ENCODE measurements at regions not wholly inside any gene's neighbourhood (a gene's known extent, or its start where the extent isn't known, plus 50 kb on each side); places are given as distances from the start of the nearest gene placed in this dataset.
"Not testable (repeated sequence)": the region's sequence is repeated elsewhere in the genome, so short reads cannot be mapped to it uniquely, and the experiment has no call there.

DNA sequence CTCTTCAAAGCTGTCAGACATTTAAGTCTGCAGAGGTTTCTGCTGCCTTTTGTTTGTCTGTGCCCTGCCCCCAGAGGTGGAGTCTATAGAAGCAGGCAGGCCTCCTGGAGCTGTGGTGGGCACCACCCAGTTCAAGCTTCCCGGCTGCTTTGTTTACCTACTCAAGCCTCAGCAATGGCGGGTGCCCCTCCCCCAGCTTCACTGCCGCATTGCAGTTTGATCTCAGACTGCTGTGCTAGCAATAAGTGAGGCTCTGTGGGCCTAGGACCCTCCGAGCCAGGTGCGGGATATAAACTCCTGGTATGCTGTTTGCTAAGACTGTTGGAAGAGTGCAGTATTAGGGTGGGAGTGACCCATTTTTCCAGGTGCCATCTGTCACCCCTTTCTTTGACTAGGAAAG, 145.5 kb downstream of the DMRT2 start:
- H3K36me3 ChIP-seq (ENCODE audit: control insufficient read depth in 5 of 5, insufficient read depth in 5 of 5, low read length in 5 of 5); H3K9me3 ChIP-seq (ENCODE audit: control insufficient read depth in 5 of 5, low read length in 5 of 5); H3K27ac ChIP-seq (ENCODE audit: low read depth, low read length); H3K27me3 ChIP-seq (ENCODE audit: control insufficient read depth in 5 of 5, insufficient read depth in 4 of 5, low read length in 5 of 5); H3K4me3 ChIP-seq (ENCODE audit: low read depth in 1 of 5, low read length in 5 of 5); H3K4me1 ChIP-seq (ENCODE audit: control insufficient read depth in 5 of 5, insufficient read depth in 5 of 5, low read length in 5 of 5); H3K9ac ChIP-seq (ENCODE audit: low read length in 5 of 5): not testable (repeated sequence)

DNA sequence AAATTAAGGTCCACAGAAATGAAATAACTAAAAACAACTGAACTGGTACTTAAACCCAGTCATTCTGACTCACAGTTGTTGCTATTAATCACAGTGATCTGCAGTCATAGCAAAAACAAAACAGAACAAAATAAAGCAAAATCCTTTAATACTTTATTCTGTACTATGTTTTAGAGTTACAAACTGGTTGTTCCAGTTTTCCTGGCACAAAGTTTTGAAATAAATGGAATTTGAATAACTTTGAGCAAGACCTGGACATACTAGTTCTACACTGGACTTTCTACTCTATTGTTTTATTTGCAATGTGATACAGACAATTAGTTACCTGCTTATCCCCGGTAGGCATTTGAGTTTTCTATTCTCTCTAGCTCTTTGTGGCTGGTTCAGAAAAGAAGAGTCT, 147.9 kb downstream of the DMRT2 start:
- H3K9me3 ChIP-seq (ENCODE audit: control insufficient read depth in 5 of 5, low read length in 5 of 5), result no peaks in the 10 kb centered on the region
- H3K4me3 ChIP-seq (ENCODE audit: low read depth in 1 of 5, low read length in 5 of 5), result no peak overlapping the region
- H3K27me3 ChIP-seq (ENCODE audit: control insufficient read depth in 5 of 5, insufficient read depth in 4 of 5, low read length in 5 of 5), result no peaks in the 10 kb centered on the region
- H3K9ac ChIP-seq (ENCODE audit: low read length in 5 of 5), result no peak overlapping the region
- no peak overlapping the region for H3K27ac ChIP-seq (ENCODE audit: low read depth, low read length)
- H3K36me3 ChIP-seq (ENCODE audit: control insufficient read depth in 5 of 5, insufficient read depth in 5 of 5, low read length in 5 of 5), result no peaks in the 10 kb centered on the region
- H3K4me1 ChIP-seq (ENCODE audit: control insufficient read depth in 5 of 5, insufficient read depth in 5 of 5, low read length in 5 of 5), result peaks cover 0 to 15% (median 7%) of the 10 kb centered on the region in 5 donors

DNA sequence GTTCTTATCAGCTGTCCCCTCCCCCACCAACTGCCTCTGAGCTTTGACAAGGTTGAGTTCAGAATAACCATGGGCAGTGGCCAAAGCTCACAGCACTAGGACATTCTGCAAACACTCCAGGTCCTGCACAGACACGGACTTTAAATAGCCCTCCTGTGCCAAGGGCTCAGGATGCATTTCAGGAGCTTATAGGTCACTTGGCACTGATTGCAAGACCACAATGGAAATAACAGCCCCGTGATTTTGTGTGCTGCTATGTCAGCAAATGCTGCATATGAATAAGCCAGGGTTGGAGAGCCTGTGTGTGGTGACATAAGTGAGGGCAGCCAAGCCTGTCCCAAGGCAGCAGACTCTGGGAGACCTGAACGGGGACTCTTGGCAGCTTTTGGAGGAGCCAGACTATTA, 150.7 kb downstream of the DMRT2 start:
- Histone ChIP-seq H3K9ac (ENCODE audit: low read length in 5 of 5) (no peak overlapping the region), H3K27ac (ENCODE audit: low read depth, low read length) (no peak overlapping the region), H3K27me3 (ENCODE audit: control insufficient read depth in 5 of 5, insufficient read depth in 4 of 5, low read length in 5 of 5) (no peaks in the 10 kb centered on the region), H3K4me1 (ENCODE audit: control insufficient read depth in 5 of 5, insufficient read depth in 5 of 5, low read length in 5 of 5) (peaks cover 0 to 15% (median 7%) of the 10 kb centered on the region in 5 donors), H3K36me3 (ENCODE audit: control insufficient read depth in 5 of 5, insufficient read depth in 5 of 5, low read length in 5 of 5) (no peaks in the 10 kb centered on the region), H3K4me3 (ENCODE audit: low read depth in 1 of 5, low read length in 5 of 5) (no peak overlapping the region), H3K9me3 (ENCODE audit: control insufficient read depth in 5 of 5, low read length in 5 of 5) (no peaks in the 10 kb centered on the region)

DNA sequence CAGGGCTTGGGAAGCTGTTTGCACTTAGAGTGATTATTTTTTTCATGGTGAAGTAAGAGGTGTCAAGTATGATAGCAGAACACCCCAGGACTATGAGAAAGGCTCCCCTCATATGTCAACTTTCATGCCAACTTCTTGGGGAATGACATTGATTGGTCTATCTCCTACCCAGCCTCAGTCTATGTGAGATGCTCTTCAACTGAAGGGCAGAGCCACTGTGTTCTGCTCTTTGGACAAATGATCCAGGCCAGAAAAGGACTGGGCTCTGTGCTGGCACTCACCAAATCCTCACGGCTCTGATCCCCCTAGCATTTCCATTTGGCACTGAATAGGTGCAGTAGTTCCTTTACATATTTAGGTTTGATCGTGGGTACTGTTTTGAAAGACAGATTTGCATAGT, 151.1 kb downstream of the DMRT2 start:
- Histone ChIP-seq H3K9me3 (ENCODE audit: control insufficient read depth in 5 of 5, low read length in 5 of 5) (no peaks in the 10 kb centered on the region), H3K4me1 (ENCODE audit: control insufficient read depth in 5 of 5, insufficient read depth in 5 of 5, low read length in 5 of 5) (peaks cover 0 to 15% (median 7%) of the 10 kb centered on the region in 5 donors), H3K9ac (ENCODE audit: low read length in 5 of 5) (no peak overlapping the region), H3K4me3 (ENCODE audit: low read depth in 1 of 5, low read length in 5 of 5) (no peak overlapping the region), H3K27ac (ENCODE audit: low read depth, low read length) (no peak overlapping the region), H3K36me3 (ENCODE audit: control insufficient read depth in 5 of 5, insufficient read depth in 5 of 5, low read length in 5 of 5) (no peaks in the 10 kb centered on the region), H3K27me3 (ENCODE audit: control insufficient read depth in 5 of 5, insufficient read depth in 4 of 5, low read length in 5 of 5) (no peaks in the 10 kb centered on the region)

DNA sequence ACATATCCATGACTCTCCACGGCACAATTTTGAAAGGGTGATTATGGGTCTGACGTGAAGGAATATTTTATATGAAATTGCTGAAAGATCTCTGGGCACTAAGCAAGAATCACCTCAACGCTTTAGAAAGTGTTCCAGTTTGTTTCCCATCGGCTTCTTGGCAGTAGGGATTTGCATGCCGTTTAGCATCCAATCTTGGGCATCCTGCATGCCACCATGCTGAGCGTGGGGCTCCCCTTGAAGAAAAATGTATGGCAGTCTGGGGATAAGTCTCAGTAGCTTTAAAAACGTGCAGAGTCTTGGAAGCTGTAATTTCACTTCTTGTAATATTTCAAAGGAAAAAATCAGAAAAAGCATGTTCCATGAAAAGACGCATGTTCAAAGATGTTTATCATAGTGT, 151.7 kb downstream of the DMRT2 start:
- no peaks in the 10 kb centered on the region for H3K27me3 ChIP-seq (ENCODE audit: control insufficient read depth in 5 of 5, insufficient read depth in 4 of 5, low read length in 5 of 5)
- H3K4me1 ChIP-seq (ENCODE audit: control insufficient read depth in 5 of 5, insufficient read depth in 5 of 5, low read length in 5 of 5), result peaks cover 0 to 15% (median 7%) of the 10 kb centered on the region in 5 donors
- no peak overlapping the region for H3K27ac ChIP-seq (ENCODE audit: low read depth, low read length)
- no peaks in the 10 kb centered on the region for H3K9me3 ChIP-seq (ENCODE audit: control insufficient read depth in 5 of 5, low read length in 5 of 5)
- no peak overlapping the region for H3K4me3 ChIP-seq (ENCODE audit: low read depth in 1 of 5, low read length in 5 of 5)
- no peaks in the 10 kb centered on the region for H3K36me3 ChIP-seq (ENCODE audit: control insufficient read depth in 5 of 5, insufficient read depth in 5 of 5, low read length in 5 of 5)
- H3K9ac ChIP-seq (ENCODE audit: low read length in 5 of 5), result no peak overlapping the region

DNA sequence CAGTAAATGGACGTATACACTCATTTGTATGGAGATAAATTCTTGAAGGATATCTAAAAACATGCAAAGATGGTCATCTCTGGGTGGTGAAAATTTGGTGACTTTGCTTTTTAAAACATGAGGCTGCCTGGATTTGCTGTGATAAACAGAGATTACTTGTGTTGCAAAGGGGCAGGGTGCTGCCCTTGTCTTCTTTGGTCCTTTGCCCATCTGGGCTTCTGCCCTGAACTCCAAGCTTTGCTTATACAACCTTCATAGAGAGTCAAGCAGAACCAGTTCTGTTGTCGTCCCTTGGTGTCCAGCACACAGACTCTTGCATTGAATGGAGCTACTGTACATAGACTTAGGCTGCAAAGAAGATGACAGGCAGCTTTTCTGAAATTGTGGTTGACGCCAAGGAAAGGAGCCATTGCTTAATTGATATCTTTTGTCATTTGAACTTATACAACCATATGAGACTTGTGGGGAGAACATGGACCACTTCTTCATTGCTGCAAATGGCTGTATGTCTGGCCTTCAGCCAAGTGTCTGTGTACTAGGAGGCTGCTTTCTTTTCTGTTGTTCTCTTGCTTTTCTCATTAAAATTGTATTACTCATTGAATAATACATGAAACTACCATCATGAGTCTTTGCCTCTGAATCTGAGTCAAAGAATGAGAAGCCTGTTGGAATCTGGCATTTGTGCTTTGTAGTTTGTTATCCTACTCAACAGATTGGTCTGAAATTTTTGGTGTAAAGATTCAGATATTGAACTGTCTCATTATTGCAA, 152.5 kb downstream of the DMRT2 start:
- Histone ChIP-seq H3K9ac (ENCODE audit: low read length in 5 of 5) (no peak overlapping the region), H3K4me3 (ENCODE audit: low read depth in 1 of 5, low read length in 5 of 5) (peak overlapping the region in 2 of 5 donors; percentile 8 to 9), H3K9me3 (ENCODE audit: control insufficient read depth in 5 of 5, low read length in 5 of 5) (no peaks in the 10 kb centered on the region), H3K27me3 (ENCODE audit: control insufficient read depth in 5 of 5, insufficient read depth in 4 of 5, low read length in 5 of 5) (no peaks in the 10 kb centered on the region), H3K4me1 (ENCODE audit: control insufficient read depth in 5 of 5, insufficient read depth in 5 of 5, low read length in 5 of 5) (peaks cover 0 to 15% (median 7%) of the 10 kb centered on the region in 5 donors), H3K27ac (ENCODE audit: low read depth, low read length) (no peak overlapping the region), H3K36me3 (ENCODE audit: control insufficient read depth in 5 of 5, insufficient read depth in 5 of 5, low read length in 5 of 5) (no peaks in the 10 kb centered on the region)

DNA sequence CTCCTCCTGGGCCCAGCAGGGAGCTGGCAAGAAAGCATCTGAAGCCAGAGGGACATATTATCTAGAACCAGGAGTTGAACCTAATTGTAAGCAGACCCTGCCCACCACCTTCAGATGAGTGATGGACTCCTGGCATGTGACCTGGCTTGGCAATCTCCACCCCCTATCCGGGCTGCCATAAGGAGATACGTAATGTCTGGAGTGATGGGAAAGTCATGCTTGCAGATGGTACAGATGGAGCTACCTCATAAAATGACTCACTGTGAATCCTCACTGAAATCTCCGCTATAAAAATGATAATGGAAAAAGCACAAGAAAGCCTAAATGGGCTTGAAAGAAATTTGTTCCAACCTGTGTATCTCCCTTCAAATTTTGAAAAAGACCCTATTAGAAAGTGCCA, 157.5 kb downstream of the DMRT2 start:
- Histone ChIP-seq H3K27ac (ENCODE audit: low read depth, low read length) (no peak overlapping the region), H3K9me3 (ENCODE audit: control insufficient read depth in 5 of 5, low read length in 5 of 5) (peaks cover 0 to 7% (median 0%) of the 10 kb centered on the region in 5 donors), H3K9ac (ENCODE audit: low read length in 5 of 5) (no peak overlapping the region), H3K36me3 (ENCODE audit: control insufficient read depth in 5 of 5, insufficient read depth in 5 of 5, low read length in 5 of 5) (no peaks in the 10 kb centered on the region), H3K4me1 (ENCODE audit: control insufficient read depth in 5 of 5, insufficient read depth in 5 of 5, low read length in 5 of 5) (peaks cover 0 to 3% (median 1%) of the 10 kb centered on the region in 5 donors), H3K4me3 (ENCODE audit: low read depth in 1 of 5, low read length in 5 of 5) (no peak overlapping the region), H3K27me3 (ENCODE audit: control insufficient read depth in 5 of 5, insufficient read depth in 4 of 5, low read length in 5 of 5) (no peaks in the 10 kb centered on the region)

DNA sequence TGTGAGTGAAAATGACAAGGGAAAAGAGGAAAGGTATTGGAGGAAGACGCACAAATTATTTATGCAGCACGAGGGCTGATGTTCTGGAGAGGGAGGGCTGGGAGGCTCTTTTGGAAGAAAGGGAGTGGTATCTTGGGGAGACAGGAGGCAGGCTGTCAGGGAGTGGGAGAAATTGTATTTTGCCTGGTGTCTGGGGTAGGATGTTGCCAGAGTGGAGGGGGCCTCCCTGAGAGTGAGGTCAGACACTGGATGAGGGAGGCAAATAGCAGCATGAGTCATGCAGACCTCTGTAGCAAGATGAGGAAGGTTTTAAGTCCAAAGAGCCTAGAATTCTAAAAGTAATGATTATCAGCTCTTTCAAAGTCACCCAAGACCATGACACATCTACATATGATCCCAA, 158.0 kb downstream of the DMRT2 start:
- no peak overlapping the region for H3K9ac ChIP-seq (ENCODE audit: low read length in 5 of 5)
- H3K4me1 ChIP-seq (ENCODE audit: control insufficient read depth in 5 of 5, insufficient read depth in 5 of 5, low read length in 5 of 5), result no peaks in the 10 kb centered on the region
- no peak overlapping the region for H3K27ac ChIP-seq (ENCODE audit: low read depth, low read length)
- H3K9me3 ChIP-seq (ENCODE audit: control insufficient read depth in 5 of 5, low read length in 5 of 5), result peaks cover 0 to 7% (median 0%) of the 10 kb centered on the region in 5 donors
- no peaks in the 10 kb centered on the region for H3K36me3 ChIP-seq (ENCODE audit: control insufficient read depth in 5 of 5, insufficient read depth in 5 of 5, low read length in 5 of 5)
- no peaks in the 10 kb centered on the region for H3K27me3 ChIP-seq (ENCODE audit: control insufficient read depth in 5 of 5, insufficient read depth in 4 of 5, low read length in 5 of 5)
- no peak overlapping the region for H3K4me3 ChIP-seq (ENCODE audit: low read depth in 1 of 5, low read length in 5 of 5)

DNA sequence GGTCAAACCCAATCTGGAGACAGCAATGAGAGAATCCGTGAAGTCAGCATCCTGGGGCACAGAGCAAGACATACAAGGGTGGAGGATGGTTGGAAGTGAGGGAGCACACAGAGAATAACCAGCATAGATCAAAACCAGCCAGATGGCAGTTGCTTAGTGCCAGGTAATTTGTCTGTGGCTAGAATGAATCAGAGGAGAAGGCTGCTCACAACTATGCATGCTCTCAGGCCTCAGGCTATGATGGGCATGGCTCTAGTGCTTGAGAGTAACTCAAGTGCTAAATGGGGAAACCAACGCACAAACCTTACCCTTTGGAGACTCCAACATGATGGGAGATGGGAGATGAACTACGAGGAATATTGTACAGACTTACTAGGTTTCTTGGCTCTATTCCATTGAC, 160.8 kb downstream of the DMRT2 start:
- Histone ChIP-seq H3K27me3 (ENCODE audit: control insufficient read depth in 5 of 5, insufficient read depth in 4 of 5, low read length in 5 of 5) (no peaks in the 10 kb centered on the region), H3K4me1 (ENCODE audit: control insufficient read depth in 5 of 5, insufficient read depth in 5 of 5, low read length in 5 of 5) (no peaks in the 10 kb centered on the region), H3K9ac (ENCODE audit: low read length in 5 of 5) (no peak overlapping the region), H3K9me3 (ENCODE audit: control insufficient read depth in 5 of 5, low read length in 5 of 5) (peaks cover 0 to 7% (median 0%) of the 10 kb centered on the region in 5 donors), H3K27ac (ENCODE audit: low read depth, low read length) (no peak overlapping the region), H3K36me3 (ENCODE audit: control insufficient read depth in 5 of 5, insufficient read depth in 5 of 5, low read length in 5 of 5) (no peaks in the 10 kb centered on the region), H3K4me3 (ENCODE audit: low read depth in 1 of 5, low read length in 5 of 5) (no peak overlapping the region)

DNA sequence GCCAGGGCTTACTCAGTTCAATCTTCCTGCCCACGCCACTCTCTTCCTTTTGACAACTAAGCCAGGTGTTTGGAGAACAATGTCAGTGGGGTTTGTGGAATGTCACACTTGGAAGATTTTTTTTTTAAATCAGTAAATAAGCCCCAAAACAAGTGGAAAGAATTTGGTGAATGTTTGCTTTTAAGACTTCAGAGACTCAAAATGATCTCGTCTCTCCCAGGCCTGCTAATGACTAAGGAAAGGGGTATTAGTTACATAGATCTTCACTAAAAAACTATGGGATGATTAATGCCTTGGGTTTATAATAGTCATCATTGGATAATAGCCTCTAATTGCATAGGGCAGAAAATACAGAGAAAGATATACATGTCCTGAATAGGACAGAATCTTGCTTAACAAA, 166.4 kb downstream of the DMRT2 start:
- Histone ChIP-seq H3K4me3 (ENCODE audit: low read depth in 1 of 5, low read length in 5 of 5) (no peak overlapping the region), H3K4me1 (ENCODE audit: control insufficient read depth in 5 of 5, insufficient read depth in 5 of 5, low read length in 5 of 5) (peaks cover 0 to 3% (median 0%) of the 10 kb centered on the region in 5 donors), H3K27ac (ENCODE audit: low read depth, low read length) (no peak overlapping the region), H3K27me3 (ENCODE audit: control insufficient read depth in 5 of 5, insufficient read depth in 4 of 5, low read length in 5 of 5) (no peaks in the 10 kb centered on the region), H3K9ac (ENCODE audit: low read length in 5 of 5) (no peak overlapping the region), H3K36me3 (ENCODE audit: control insufficient read depth in 5 of 5, insufficient read depth in 5 of 5, low read length in 5 of 5) (no peaks in the 10 kb centered on the region), H3K9me3 (ENCODE audit: control insufficient read depth in 5 of 5, low read length in 5 of 5) (no peaks in the 10 kb centered on the region)
